IgD-negative memory B cell (primary cell): ENCODE measurements at regions not wholly inside any gene's neighbourhood (a gene's known extent, or its start where the extent isn't known, plus 50 kb on each side); places are given as distances from the start of the nearest gene placed in this dataset.
"Not testable (repeated sequence)": the region's sequence is repeated elsewhere in the genome, so short reads cannot be mapped to it uniquely, and the experiment has no call there.

ENCODE experiments used
- H3K27ac Mint-ChIP-seq, 3 donors: one replicate each; pipeline ENCODE4 v1.8.0; 2020 to 2022; ENCODE audit warnings: mild to moderate bottlenecking in 3 of 3, mixed read lengths in 3 of 3, moderate library complexity in 1 of 3
- H3K27me3 Mint-ChIP-seq: one replicate; pipeline ENCODE4 v1.8.0; 2021; ENCODE audit warnings: mixed read lengths
- H3K36me3 Mint-ChIP-seq: one replicate; pipeline ENCODE4 v1.8.0; 2020; ENCODE audit warnings: mild to moderate bottlenecking, mixed read lengths
- H3K4me1 Mint-ChIP-seq, 3 donors: one replicate each; pipeline ENCODE4 v1.8.0; 2020 to 2022; ENCODE audit warnings: mixed read lengths in 3 of 3, mild to moderate bottlenecking in 1 of 3
- H3K4me3 Mint-ChIP-seq, 4 donors: one replicate each; pipeline ENCODE4 v1.8.0; 2020 to 2022; ENCODE audit warnings: mild to moderate bottlenecking in 4 of 4, mixed read lengths in 4 of 4, moderate library complexity in 3 of 4
- H3K9me3 Mint-ChIP-seq, 3 donors: one replicate each; pipeline ENCODE4 v1.8.0; 2020 to 2021; ENCODE audit warnings: mixed read lengths in 3 of 3, mild to moderate bottlenecking in 1 of 3

DNA sequence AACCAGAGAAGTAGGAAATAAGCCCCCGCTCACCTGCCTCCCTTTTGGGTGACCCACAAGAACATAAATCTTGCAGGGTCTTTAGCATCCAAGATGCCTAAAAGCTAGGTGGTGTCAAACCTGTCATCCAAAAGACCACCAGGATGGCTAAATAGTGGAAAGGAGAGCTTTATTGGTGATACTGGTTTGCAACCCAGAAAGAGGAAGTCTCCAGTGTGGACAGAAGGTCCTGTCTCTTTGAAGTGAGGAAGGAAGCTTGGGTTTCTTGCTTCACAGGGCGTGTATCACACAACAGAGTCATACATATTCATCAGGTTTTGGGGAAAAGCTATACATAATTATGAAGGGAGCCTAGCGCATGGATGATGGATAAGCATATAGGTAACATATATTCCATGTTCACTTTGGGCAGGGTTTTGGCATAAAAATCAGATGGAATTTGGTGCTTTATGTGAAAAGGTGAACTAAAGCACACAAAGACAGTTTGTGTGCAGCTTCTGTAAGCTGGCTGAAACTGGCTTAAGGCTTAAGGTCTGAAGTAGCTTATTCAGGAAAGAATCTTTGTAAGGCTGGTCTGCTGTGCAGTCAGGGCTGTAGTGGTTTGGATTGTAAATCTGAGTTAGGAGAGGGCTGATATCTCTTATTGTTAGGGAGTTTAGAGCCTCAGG, 68.4 kb upstream of the EPCAM start:
- Mint-ChIP-seq H3K27me3 (peaks cover under 1% of the 10 kb centered on the region), H3K4me1 (peaks cover 29 to 39% (median 34%) of the 10 kb centered on the region in 3 donors), H3K27ac (peak overlapping the region; percentile 25 to 88 (median 69)), H3K4me3 (peak overlapping the region; percentile 4 to 89 (median 76)), H3K36me3 (no peaks in the 10 kb centered on the region), H3K9me3 (no peaks in the 10 kb centered on the region)

DNA sequence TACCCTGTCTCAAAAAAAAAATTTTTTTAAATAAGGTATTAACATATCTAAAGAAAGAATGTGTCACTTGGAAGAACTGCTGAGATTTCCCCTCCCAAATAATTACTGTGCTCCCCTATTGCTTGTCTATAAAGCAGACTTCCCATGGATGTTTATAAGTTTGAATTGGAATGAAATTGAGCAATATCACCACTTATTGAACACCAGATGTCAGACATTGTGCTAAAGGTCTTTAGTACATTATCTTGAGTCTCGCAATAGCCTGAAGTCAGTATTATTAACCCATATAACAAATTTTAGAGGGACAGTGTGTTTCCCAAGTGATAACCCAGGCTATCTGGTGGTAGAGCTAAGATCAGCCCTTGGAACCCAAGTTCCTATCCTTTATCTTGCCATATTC, 69.0 kb upstream of the EPCAM start:
- H3K27ac Mint-ChIP-seq: peak overlapping the region in 2 of 3 donors; percentile 69 to 88
- H3K4me1 Mint-ChIP-seq: peaks cover 29 to 39% (median 33%) of the 10 kb centered on the region in 3 donors
- H3K4me3 Mint-ChIP-seq: peak overlapping the region in 2 of 4 donors; percentile 87 to 89
- H3K27me3 Mint-ChIP-seq: no peaks in the 10 kb centered on the region
- no peaks in the 10 kb centered on the region for H3K36me3 Mint-ChIP-seq
- H3K9me3 Mint-ChIP-seq: no peaks in the 10 kb centered on the region

DNA sequence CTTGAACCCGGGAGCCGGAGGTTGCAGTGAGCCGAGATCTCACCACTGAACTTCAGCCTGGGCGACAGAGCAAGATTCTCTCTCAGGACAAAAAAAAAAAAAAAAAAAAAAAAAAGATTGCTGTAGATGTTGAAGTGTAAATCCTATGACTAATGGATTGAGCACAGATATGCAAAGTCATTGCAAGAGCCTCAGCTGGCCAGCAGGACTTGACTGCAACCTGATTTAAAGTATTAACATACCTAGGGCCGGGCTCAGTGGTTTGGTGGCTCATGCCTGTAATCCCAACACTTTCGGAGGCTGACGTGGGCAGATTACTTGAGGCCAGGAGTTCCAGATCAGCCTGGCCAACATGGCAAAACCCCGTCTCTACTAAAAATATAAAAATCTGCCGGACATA, 69.6 kb upstream of the EPCAM start:
- H3K27ac Mint-ChIP-seq: no peak overlapping the region
- H3K36me3 Mint-ChIP-seq: no peaks in the 10 kb centered on the region
- peaks cover 28 to 39% (median 29%) of the 10 kb centered on the region in 3 donors for H3K4me1 Mint-ChIP-seq
- peak overlapping the region in 1 of 4 donors; percentile 54 for H3K4me3 Mint-ChIP-seq
- no peaks in the 10 kb centered on the region for H3K27me3 Mint-ChIP-seq
- H3K9me3 Mint-ChIP-seq: no peaks in the 10 kb centered on the region

DNA sequence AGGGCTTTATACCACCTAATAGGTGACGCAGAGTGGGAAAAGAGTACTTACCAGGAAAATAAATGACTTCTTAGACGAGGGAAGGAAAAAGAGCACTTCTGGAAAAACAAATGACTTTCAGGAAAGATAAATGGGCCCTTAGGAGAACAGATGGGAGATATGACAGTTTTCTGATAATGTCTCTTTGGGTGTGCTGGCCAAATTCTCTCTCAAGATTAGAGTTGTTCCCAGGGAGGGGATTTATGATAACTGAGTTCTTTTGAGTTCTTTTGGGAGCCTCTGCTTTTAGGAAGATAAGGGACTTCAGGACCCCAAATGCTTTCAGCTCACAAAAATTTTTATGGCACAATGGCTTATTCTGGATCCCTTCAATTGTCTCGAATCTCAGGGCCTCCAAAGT, 70.3 kb upstream of the EPCAM start:
- Mint-ChIP-seq H3K27ac (no peak overlapping the region), H3K4me1 (peaks cover 24 to 37% (median 30%) of the 10 kb centered on the region in 3 donors), H3K4me3 (no peak overlapping the region), H3K36me3 (peaks cover under 1% of the 10 kb centered on the region), H3K27me3 (no peaks in the 10 kb centered on the region), H3K9me3 (no peaks in the 10 kb centered on the region)

DNA sequence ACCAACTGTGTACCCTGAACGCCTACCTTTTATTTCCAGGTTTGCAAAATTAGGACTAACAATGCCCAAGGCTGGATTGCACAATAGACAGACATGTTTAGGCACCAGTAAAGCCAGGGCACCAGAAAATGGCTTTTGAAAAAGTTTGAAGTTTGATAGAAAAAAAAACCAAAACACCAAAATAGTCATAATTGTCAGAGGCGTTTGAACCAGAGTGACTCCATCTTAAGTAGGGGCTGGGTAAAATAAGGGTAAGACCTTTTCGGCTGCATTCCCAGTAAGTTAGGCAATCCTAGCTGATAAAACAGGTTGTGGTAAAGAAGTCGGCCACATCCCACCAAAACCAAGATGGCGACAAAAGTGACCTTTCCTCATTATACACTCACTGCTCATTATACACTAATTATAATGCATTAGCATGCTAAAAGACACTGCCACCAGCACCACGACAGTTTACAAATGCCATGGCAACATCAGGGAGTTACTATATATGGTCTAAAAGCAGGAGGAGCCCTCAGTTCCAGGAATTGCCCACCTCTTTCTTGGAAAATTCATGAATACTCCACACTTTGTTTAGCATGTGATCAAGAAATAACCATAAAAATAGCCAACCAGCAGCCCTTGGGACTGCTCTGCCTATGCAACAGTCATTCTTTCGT, 71.2 kb upstream of the EPCAM start:
- Mint-ChIP-seq H3K4me3 (no peak overlapping the region), H3K27ac (no peak overlapping the region), H3K4me1 (peaks cover 24 to 31% (median 30%) of the 10 kb centered on the region in 3 donors), H3K27me3 (no peaks in the 10 kb centered on the region), H3K36me3 (peaks cover 1% of the 10 kb centered on the region), H3K9me3 (no peaks in the 10 kb centered on the region)

DNA sequence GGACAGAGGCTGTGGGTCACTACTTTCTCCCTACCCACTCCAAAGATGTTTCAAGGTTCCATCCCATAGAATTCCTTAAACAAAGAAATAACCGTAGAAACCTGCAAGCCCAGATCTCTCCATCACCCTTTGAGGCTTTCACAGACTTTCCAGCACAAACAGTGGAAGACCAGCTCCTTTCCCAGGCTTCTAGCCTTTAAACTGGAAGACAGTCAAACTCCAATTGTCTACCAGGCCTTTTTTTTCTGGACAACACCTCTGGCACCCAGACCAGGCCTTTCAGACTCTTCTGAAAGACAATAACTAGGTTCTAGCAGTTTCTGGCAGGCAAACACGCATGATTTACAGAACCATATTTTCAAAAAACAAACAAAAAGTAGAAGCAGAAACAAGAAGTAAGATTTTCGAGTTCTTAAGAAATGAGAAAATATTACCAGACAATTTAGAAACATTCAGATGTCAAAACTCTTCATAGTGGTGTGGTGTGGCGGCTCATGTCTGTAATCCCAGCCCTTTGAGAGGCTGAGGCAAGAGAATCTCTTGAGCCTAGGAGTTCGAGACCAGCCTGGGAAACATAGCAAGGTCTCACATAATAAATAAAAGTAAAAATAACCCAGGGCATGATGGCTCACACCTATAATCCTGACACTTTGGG, 73.0 kb upstream of the EPCAM start:
- Mint-ChIP-seq H3K9me3 (no peaks in the 10 kb centered on the region), H3K27me3 (no peaks in the 10 kb centered on the region), H3K27ac (peak overlapping the region in 1 of 3 donors; percentile 25), H3K4me3 (no peak overlapping the region), H3K36me3 (peaks cover 1% of the 10 kb centered on the region), H3K4me1 (peaks cover 17 to 21% (median 19%) of the 10 kb centered on the region in 3 donors)

DNA sequence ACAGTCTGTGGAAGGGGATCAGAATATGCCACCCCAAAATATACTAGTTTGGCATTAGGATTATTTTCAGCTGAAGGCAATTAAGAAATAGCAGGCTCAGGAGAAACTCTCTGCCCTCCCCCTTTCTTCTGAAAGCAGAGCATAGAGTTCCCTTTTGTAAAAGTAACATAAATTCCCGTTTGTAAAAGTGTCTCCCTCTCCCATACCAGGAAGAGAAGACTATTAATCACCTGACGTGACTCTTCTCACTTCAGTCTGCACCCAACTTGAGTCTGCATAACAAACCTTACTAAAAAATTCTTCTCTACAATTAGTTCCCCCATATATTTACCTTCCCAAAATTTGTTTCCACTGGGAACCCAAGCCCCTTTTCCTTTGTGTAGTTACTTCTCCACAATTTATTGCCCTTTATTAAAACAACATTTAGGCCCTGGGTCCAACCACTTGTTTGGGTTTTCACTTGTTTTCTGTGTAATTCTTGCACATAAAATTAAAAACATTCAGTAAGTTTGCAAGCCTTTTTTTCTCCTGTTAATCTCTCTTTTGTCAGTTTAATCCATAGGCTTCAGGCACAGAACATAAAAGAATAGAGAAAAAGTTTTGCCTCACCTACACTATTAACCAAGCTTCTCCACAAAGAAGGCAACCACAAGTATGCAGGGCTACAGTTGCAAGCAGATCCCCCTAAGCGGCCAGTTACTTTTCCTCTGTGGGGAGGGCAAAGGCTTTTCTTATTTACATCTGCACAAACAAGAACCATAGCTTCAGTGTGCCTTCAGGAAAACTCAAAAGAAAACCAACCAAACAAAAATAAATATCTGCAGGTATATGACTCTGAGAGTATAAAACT, 73.8 kb upstream of the EPCAM start:
- no peak overlapping the region for H3K4me3 Mint-ChIP-seq
- no peak overlapping the region for H3K27ac Mint-ChIP-seq
- H3K36me3 Mint-ChIP-seq: peaks cover 1% of the 10 kb centered on the region
- H3K9me3 Mint-ChIP-seq: no peaks in the 10 kb centered on the region
- no peaks in the 10 kb centered on the region for H3K27me3 Mint-ChIP-seq
- peaks cover 9 to 13% (median 12%) of the 10 kb centered on the region in 3 donors for H3K4me1 Mint-ChIP-seq

DNA sequence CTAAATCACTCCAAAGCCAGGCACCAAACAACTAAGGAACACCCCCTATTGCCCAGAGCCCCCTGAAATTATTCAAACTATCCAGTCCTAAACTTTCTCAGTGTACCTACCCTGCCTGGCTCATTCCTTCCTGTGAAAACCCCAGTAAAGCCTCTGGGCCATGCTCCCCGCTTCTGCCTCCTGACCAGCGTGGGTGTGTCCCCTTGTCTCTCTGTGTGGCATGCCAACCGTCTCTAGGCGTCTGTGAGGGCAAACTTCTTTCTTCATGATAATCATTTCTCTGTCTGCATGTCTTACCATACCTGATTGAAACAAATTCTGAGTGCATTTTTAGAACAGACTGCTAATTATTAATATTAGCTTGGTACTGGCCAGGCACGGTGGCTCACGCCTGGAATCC, 75.1 kb upstream of the EPCAM start:
- H3K4me1 Mint-ChIP-seq: peaks cover 4 to 5% (median 4%) of the 10 kb centered on the region in 3 donors
- no peak overlapping the region for H3K4me3 Mint-ChIP-seq
- H3K27ac Mint-ChIP-seq: no peak overlapping the region

DNA sequence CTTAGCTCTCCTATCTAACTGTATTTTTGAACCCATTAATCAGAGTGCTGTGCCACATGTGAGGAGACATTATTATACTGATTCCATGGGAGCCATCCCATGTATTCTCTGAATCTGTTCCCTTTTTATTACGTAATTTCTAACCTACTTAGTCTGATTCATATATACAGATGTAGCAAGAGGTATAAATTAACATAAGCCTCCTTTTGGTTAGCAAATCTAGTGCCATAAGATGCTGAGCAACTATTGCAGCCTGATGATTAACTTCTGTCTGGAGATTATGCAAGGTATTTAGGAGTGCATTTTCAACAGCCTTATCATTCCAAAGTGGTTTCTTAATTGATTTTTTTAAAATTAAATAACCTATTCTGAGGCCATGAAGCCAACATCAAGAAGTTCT, 80.2 kb upstream of the EPCAM start:
- peaks cover 1% of the 10 kb centered on the region for H3K36me3 Mint-ChIP-seq
- no peak overlapping the region for H3K27ac Mint-ChIP-seq

More for the DNA sequence above, 75.1 kb upstream of the EPCAM start:
- no peaks in the 10 kb centered on the region for H3K9me3 Mint-ChIP-seq
- peaks cover 1% of the 10 kb centered on the region for H3K36me3 Mint-ChIP-seq
- no peaks in the 10 kb centered on the region for H3K27me3 Mint-ChIP-seq

DNA sequence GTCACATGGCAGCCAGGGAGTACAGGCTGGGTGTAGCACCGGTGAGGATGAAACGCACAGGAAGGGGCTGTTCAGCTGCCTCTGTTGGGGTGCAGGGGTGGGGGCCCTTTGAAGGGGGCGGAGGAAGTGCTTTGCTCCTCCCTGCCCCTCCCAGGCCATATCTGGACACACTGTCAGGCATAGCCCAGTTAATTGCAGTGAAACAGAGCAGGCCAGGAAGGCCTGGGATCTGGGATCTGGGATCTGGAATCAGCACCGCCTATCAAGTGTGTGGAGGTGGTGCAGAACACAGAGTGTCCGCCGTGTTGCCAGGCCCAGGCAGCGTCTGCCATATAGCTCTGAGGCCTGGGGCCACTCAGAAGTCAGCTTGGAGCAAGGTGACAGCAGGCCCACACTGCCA, 85.5 kb upstream of the EPCAM start:
- H3K27me3 Mint-ChIP-seq: peaks cover 3% of the 10 kb centered on the region
- H3K4me3 Mint-ChIP-seq: peak overlapping the region in 1 of 4 donors; percentile 20
- H3K4me1 Mint-ChIP-seq: peaks cover 0 to 2% (median 0%) of the 10 kb centered on the region in 3 donors
- peak overlapping the region in 1 of 3 donors; percentile 25 for H3K27ac Mint-ChIP-seq
- H3K9me3 Mint-ChIP-seq: no peaks in the 10 kb centered on the region
- no peaks in the 10 kb centered on the region for H3K36me3 Mint-ChIP-seq

More for the DNA sequence above, 80.2 kb upstream of the EPCAM start:
- Mint-ChIP-seq H3K4me1 (peaks cover 0 to 2% (median 0%) of the 10 kb centered on the region in 3 donors), H3K4me3 (no peak overlapping the region), H3K9me3 (no peaks in the 10 kb centered on the region), H3K27me3 (peaks cover 3% of the 10 kb centered on the region)

DNA sequence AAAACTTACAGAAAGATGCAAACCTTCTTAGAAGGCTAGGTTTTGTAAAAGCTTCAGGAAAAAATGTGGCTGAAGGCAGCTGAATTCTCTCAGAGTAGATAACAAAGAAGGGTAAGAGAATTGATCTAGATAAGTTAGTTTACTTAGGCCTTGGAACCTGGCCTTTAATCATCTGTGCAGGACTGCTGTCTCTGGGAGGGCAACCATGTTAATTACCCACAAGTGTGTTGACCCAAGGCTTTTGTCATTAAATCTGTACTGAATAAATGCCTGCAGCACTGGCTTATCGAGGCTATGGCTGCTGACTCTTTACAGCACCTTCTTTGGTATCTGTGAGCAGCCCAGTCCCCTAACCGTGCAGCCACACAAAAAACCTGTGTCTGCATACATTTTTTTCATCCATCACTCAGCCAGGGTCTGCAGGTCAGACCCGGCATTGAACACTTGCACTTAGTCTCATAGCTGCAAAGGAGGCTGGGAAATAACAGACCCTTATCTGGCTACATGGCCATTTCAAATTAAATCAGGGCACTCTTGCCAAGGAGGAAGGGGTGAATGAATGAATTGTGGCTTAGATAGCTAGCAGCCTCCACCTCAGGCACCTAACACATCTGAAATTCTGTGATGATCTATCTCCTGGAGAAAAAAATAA, 86.4 kb upstream of the EPCAM start:
- Mint-ChIP-seq H3K4me1 (peaks cover 0 to 2% (median 0%) of the 10 kb centered on the region in 3 donors), H3K9me3 (no peaks in the 10 kb centered on the region), H3K27ac (peak overlapping the region in 1 of 3 donors; percentile 25), H3K27me3 (peaks cover 3% of the 10 kb centered on the region), H3K4me3 (no peak overlapping the region), H3K36me3 (no peaks in the 10 kb centered on the region)

DNA sequence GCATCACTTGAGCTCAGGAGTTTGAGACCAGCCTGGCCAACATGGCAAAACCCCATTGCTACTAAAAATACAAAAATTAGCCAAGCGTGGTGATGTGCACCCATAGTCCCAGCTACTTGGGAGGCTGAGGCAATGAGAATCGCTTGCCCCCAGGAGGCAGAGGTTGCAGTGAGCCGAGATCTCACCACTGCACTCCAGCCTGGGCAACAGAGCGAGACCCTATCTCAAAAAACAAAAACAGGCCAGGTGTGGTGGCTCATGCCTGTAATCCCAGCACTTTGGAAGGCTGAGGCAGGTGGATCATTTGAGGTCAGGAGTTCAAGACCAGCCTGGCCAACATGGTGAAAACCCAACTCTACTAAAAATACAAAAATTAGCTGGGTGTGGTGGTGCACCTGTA, 89.6 kb upstream of the EPCAM start:
- not testable (repeated sequence) for H3K27me3 Mint-ChIP-seq, H3K36me3 Mint-ChIP-seq, H3K9me3 Mint-ChIP-seq, H3K4me1 Mint-ChIP-seq, H3K4me3 Mint-ChIP-seq, H3K27ac Mint-ChIP-seq

DNA sequence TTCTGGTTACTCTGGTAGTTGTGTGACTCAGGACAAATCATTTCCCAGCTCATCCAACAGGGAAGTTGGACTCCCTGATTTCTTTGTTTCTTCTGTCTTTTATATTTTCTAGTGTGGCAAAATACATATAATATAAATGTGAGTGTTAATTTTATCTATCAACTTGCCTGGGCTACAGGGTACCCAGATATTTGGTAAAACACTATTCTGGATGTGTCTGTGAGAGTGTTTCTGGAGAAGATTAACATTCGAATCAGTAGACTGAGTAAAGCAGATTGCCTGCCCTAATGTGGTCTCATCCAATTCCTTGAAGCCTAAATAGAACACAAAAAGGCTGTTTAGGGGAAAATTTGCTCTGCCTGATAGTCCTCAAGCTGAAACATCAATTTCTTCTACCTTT, 91.1 kb upstream of the EPCAM start:
- Mint-ChIP-seq H3K9me3 (no peaks in the 10 kb centered on the region), H3K27ac (no peak overlapping the region), H3K36me3 (no peaks in the 10 kb centered on the region), H3K4me3 (no peak overlapping the region), H3K4me1 (peaks cover 1 to 10% (median 6%) of the 10 kb centered on the region in 3 donors), H3K27me3 (no peaks in the 10 kb centered on the region)

DNA sequence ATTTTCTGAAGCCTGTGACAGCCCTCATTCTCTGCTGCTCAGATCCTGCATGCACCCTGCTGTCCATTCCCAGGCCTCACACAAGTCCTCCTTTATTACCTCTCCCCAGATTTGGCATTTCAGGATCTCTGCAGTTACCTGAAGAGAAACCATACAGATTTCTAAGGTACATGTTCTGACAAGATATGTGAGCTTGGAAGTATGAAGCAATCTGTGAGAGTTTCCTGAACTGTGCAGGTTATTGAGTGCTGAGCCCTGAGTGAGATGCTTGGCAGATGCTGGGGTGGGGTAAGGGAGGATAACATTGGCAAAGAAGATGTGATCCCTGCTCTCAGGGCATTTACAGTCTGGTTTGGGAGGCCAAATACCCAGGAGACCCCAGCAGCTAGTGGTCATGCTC, 91.9 kb upstream of the EPCAM start:
- Mint-ChIP-seq H3K4me1 (peaks cover 1 to 16% (median 6%) of the 10 kb centered on the region in 3 donors), H3K36me3 (no peaks in the 10 kb centered on the region), H3K27ac (no peak overlapping the region), H3K9me3 (no peaks in the 10 kb centered on the region), H3K27me3 (no peaks in the 10 kb centered on the region), H3K4me3 (no peak overlapping the region)
